HG03196 (cell line): ENCODE measurements at regions not wholly inside any gene's neighbourhood (a gene's known extent, or its start where the extent isn't known, plus 50 kb on each side); places are given as distances from the start of the nearest gene placed in this dataset.

Source experiments
- ATAC-seq: cut with Tn5 transposase; IDR thresholded peaks from one replicate; pipeline ENCODE4 v1.9.1; 2021; ENCODE audit not compliant: unreplicated experiment

GRCh38 chr15:70476441-70476840, 286.9 kb downstream of the UACA start:
- ATAC-seq: no peak

- no peak for ATAC-seq
Measured at GRCh38 chr15:70475921-70476320, 287.4 kb downstream of the UACA start.

- ATAC-seq: no peak
Measured at GRCh38 chr15:70475407-70475781, 288.0 kb downstream of the UACA start.

DNA sequence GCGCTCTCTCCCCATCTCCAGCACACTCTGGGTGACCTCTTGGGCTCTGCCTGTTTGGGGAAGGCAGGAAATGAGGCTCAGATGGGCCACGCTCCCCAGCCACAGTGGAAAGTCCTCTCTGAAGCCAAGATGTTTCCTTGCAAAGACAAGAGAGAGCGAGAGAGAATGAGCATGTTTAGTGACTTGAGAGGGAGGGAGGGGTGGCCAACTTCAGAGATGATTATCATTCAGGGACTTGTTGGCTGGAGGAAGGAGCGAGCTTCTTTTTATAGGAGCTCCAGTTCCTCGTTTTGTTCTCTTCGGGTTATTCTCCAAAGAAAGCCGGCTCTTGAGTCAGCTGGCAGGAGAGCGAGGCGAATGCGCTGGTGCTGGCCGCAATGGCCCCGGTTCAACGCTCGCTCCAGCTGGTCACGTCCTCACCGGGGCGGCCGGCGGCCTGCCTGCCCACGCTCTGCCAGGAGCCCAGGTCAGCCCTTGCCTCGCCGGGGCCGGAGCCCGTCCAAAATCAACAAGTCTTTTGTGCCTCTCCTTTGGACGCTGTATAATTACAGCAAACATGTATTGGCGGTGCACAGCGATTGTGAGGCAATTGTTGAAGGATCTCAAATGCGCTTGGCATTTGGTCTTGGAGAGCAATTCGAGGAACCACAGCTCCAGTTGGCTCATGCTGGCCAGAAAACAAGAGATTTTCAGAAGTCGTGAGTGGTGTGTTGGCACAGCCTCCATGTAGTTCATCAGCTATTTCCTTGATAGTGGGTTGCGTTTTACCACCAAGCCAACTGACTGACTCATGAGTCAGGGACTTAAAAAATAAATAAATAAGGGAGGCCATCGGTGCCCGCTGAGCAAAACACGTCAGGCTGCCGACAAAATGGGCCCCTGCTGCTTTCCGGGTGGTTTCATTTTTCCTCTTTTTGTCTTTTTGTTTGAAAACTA, 288.6 kb downstream of the UACA start:
- ATAC-seq: no peak

DNA sequence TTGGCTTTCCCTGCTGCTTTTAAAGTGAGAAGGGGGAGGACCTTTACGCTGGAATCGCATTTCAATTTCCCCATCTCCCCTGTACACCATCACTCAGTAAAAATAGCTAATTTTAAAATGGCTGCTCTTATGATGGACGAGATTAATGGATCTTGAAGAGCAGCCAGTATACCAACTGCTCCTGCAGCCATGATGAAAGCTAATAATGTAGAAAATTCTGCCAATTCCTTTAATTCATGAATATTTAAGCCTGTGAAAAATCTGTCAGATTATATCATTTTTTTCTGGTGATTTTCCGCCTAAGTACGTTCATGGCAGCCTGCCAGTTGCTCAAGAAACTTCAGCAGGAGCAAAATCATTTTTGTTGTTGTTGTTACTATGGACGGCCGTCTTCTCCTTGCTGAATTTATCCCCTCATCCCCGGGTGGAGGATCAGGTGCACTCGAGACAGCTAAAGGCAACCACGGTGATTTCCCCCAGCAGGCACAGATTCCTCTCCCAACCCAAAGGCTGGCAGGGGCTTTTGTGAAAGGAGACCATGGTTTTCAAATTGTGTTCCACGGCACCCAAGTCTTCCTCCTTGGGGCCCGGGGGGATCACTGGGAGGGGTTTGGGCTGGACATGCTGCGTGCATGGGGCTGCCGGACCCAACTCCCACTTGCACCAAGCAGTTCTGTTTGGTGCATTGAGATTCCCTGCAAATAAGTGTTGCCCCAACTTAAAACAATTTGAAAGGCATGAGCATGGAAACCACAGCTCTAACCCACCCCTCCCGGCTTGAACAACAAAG, 289.6 kb downstream of the UACA start:
- no peak for ATAC-seq

DNA sequence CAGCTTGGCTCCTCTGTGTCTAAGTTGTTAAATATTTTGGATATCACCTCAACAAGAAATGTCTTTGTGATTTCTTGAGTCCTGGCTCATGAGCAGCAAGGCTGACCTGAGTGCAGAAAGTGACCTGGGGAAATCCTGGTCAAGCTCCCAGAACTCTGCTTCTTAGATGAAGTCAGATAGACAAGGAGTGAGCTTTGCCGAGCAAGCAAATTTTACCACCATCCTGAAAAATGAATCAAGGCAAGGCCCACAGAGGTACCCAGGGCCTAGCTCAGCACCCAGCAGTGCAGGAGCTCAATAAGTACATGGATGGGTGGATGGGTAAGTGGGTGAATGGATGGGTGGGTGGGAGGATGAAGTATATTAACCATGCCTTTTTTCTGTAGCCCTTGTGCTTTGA, 291.8 kb downstream of the UACA start:
- no peak for ATAC-seq

DNA sequence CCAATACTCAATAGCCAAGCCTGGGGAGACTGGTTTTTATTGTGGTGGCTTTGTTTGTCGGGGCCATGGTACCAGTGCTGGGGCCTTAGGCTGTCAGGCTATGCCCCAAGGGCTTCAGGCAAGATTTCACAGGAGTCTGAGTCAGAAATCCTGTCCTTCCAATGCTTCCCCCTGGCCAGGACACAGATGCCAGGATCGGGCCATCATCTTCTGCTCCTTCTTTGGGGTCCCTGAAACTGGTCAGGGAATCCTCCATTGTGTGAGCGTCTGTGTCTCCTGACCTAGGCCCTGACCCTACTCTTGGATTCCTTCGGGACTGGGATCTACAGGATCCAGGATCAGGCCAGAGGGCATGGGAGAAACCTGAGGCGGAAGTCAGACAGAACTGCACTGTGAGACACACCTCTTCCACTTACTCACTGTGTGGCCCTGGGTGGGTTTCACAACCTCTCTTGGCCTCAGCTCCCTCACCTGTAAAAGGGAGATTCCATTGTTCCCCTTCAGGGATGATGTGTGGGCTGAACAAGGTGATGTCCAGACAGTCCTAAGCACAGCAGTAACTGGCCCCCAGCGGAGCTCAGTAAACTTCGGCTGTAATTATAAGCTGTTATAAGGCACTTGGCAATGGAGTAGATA, 292.7 kb downstream of the UACA start:
- ATAC-seq: no peak

- no peak for ATAC-seq
Measured at GRCh38 chr15:70469651-70470555, 293.5 kb downstream of the UACA start.

DNA sequence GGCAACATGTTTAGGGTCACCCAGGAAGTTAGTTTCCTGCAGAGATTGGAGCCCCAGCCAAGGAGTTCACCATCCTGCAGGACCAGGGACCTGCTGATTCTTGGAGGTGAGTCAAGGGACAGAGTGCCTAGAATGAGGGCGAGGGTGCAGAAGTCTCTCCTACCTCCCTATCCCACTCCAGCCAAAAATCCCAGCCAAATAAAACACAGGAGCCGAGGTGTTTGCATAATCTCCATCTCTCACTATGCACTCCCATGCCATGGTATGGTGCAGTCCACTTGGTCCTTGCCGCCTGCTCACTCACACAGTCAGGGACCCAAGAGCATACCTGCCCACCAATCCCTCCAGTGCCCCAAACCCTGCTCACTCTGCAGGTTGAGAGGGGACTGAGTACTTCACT, 294.2 kb downstream of the UACA start:
- ATAC-seq: no peak

- ATAC-seq: no peak
Measured at GRCh38 chr15:70466895-70467529, 296.3 kb downstream of the UACA start.

- ATAC-seq: no peak
Measured at GRCh38 chr15:70466305-70466704, 297.1 kb downstream of the UACA start.

GRCh38 chr15:70465812-70466211, 297.5 kb downstream of the UACA start:
- ATAC-seq: no peak

- no peak for ATAC-seq
Measured at GRCh38 chr15:70463453-70463834, 299.9 kb downstream of the UACA start.

- no peak for ATAC-seq
Measured at GRCh38 chr15:70461992-70462391, 301.4 kb downstream of the UACA start.

- ATAC-seq: no peak
Measured at GRCh38 chr15:70461017-70461416, 302.3 kb downstream of the UACA start.

DNA sequence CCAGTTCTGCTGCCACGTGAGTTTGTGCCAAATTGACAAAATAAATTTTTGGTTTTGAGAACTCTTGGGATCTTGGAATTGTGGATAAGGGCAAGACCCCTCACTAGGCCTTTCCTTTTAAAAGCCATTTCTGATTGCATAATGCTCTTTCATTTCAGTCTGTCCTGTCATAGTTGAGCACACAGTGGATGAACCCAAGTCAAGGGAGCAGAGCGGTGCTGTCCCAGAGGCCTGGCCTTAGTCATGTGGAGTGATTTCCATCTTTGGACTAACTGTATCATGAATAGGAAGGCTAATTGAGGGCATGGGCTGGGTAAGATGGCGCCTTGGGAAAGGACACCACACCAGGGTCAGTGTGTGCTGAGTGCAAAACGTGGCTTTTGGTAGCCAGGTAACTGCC, 304.0 kb downstream of the UACA start:
- no peak for ATAC-seq

- ATAC-seq: no peak
Measured at GRCh38 chr15:70453766-70454165, 309.6 kb downstream of the UACA start.

DNA sequence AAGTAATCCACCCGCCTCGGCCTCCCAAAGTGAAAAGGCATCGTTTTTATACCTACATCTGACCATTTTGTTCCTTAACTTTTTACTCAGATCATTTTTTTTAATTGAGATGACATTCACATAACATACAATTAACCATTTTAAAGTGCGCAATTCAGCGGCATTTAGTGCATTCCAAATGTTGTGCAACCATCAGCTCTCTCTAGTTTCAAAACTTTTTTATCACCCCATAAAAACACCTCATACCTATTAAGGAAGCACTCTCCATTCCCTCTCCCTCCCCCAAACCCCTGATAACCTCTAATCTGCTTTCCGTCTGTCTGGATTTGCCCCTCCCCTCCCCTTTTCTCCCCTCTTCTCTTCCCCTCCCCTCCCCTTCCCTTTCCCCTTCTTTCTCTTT, 310.1 kb downstream of the UACA start:
- no peak for ATAC-seq

DNA sequence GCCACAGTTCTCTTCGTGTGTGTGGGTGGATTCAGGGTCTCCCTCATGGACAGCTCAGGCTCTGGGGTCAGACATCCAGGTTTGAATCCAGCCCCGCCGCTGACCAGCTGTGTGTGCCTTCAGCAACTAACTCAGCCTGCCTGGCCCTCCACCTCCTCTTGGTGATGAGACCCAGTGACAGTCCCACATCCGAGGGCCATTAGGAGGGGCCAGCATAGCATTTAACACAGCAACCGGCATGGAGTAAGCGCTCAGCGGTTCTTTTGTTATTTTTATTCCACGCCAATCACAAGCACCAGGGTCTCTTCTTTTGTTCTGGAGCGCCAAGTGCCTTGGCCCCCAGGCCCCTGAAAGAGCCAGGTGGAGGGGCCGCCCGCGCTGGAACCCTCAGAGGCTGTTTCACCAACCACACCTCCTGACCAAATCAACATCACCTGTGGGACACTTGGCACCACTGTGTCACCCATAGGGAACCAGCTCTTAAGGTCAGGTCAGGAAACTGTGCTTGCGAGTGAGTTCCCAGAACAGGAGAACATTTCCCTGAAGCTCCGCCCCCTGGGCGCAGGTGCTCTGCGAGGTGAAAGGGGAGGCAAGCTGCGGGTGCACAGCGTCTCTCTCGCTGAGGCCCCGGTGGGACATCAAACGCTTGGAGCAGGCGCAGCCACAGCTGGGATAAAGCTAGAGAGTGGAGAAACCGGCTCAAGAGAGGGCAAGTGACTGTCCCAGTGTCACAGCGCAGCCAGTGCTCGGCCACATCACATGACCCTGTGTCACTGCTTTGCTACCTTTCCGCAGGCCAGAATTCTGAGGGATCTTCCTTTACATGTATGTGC, 311.3 kb downstream of the UACA start:
- ATAC-seq: no peak

- ATAC-seq: no peak
Measured at GRCh38 chr15:70450142-70450443, 313.3 kb downstream of the UACA start.
